Osteoblast (primary cell): ENCODE measurements at regions not wholly inside any gene's neighbourhood (a gene's known extent, or its start where the extent isn't known, plus 50 kb on each side); places are given as distances from the start of the nearest gene placed in this dataset.

Source experiments
- DNase-seq: peaks from one replicate; pipeline ENCODE4 v3.0.0; 2011; ENCODE audit warnings: low spot score, mixed read lengths; ENCODE audit not compliant: insufficient read length; ENCODE audit errors: missing footprints
- H2AFZ ChIP-seq: 2 replicates; pipeline ENCODE4 v1.6.0; 2011; ENCODE audit warnings: mild to moderate bottlenecking, low read length
- H3K27ac ChIP-seq: 2 replicates; pipeline ENCODE4 v1.5.1; 2011; ENCODE audit warnings: mild to moderate bottlenecking, low read depth, low read length, moderate library complexity
- H3K27me3 ChIP-seq: 2 replicates; pipeline ENCODE4 v1.6.0; 2012; ENCODE audit warnings: mild to moderate bottlenecking, control low read depth, inconsistent platforms, low read length, moderate library complexity; ENCODE audit not compliant: insufficient read depth
- H3K36me3 ChIP-seq: 2 replicates; pipeline ENCODE4 v1.5.1; 2011; ENCODE audit warnings: mild to moderate bottlenecking, low read length, control low read depth, moderate library complexity; ENCODE audit not compliant: insufficient read depth
- H3K4me1 ChIP-seq: 2 replicates; pipeline ENCODE4 v1.5.1; 2011; ENCODE audit warnings: mild to moderate bottlenecking, low read length, control low read depth, moderate library complexity; ENCODE audit not compliant: insufficient read depth
- H3K4me2 ChIP-seq: 2 replicates; pipeline ENCODE4 v1.6.0; 2011; ENCODE audit warnings: mild to moderate bottlenecking, low read length; ENCODE audit not compliant: insufficient read depth
- H3K4me3 ChIP-seq: fragments of 200-600 bp; sonication (generic); 3 replicates; pipeline ENCODE4 v1.5.1; 2012; ENCODE audit warnings: mild to moderate bottlenecking, low read length, inconsistent platforms; ENCODE audit not compliant: insufficient read depth
- H3K79me2 ChIP-seq: 2 replicates; pipeline ENCODE4 v1.6.0; 2012; ENCODE audit warnings: mild to moderate bottlenecking, low read length, control low read depth, inconsistent platforms; ENCODE audit not compliant: insufficient read depth
- H3K9me3 ChIP-seq: 2 replicates; pipeline ENCODE4 v1.5.1; 2011; ENCODE audit warnings: low read depth, low read length, control low read depth
- H4K20me1 ChIP-seq: 2 replicates; pipeline ENCODE4 v1.6.0; 2012; ENCODE audit warnings: mild to moderate bottlenecking, low read length, control low read depth; ENCODE audit not compliant: insufficient read depth
- TF ChIP-seq, protein P1 (sequence below): IDR thresholded peaks from 2 replicates; pipeline ENCODE4 v1.5.1; 2011; ENCODE audit warnings: mild to moderate bottlenecking, low read depth, low read length, moderate library complexity; ENCODE audit errors: extremely low read depth

DNA sequence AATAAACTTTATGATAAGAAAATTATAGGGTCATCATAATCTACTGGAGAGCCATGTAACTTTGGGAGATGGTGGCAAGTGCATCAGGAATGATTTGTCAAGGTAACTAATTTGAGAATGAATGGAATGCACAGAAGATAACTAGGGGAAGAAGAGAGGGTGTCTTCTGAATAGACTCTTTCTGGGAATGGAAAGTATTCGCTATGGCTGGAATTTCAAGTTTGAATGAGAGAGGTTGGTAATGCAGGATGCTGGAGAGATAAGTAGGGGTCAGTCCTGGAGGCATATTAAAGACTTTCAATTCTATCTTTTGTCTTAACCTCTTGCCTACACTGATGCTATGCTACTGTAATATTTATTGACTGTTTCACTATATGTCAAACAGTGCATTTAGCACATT is 714.2 kb downstream of the CETN3 start:
- DNase-seq: no peak
- Histone ChIP-seq H3K4me2 (no peak overlapping the region), H3K79me2 (no peaks in the 10 kb centered on the region), H2AFZ (no peak overlapping the region), H3K27ac (no peak overlapping the region), H3K4me1 (no peaks in the 10 kb centered on the region), H3K27me3 (no peaks in the 10 kb centered on the region), H3K4me3 (no peak overlapping the region), H4K20me1 (no peaks in the 10 kb centered on the region), H3K9me3 (no peaks in the 10 kb centered on the region), H3K36me3 (no peaks in the 10 kb centered on the region)
- TF ChIP-seq, protein P1, sequence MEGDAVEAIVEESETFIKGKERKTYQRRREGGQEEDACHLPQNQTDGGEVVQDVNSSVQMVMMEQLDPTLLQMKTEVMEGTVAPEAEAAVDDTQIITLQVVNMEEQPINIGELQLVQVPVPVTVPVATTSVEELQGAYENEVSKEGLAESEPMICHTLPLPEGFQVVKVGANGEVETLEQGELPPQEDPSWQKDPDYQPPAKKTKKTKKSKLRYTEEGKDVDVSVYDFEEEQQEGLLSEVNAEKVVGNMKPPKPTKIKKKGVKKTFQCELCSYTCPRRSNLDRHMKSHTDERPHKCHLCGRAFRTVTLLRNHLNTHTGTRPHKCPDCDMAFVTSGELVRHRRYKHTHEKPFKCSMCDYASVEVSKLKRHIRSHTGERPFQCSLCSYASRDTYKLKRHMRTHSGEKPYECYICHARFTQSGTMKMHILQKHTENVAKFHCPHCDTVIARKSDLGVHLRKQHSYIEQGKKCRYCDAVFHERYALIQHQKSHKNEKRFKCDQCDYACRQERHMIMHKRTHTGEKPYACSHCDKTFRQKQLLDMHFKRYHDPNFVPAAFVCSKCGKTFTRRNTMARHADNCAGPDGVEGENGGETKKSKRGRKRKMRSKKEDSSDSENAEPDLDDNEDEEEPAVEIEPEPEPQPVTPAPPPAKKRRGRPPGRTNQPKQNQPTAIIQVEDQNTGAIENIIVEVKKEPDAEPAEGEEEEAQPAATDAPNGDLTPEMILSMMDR: no peak

DNA sequence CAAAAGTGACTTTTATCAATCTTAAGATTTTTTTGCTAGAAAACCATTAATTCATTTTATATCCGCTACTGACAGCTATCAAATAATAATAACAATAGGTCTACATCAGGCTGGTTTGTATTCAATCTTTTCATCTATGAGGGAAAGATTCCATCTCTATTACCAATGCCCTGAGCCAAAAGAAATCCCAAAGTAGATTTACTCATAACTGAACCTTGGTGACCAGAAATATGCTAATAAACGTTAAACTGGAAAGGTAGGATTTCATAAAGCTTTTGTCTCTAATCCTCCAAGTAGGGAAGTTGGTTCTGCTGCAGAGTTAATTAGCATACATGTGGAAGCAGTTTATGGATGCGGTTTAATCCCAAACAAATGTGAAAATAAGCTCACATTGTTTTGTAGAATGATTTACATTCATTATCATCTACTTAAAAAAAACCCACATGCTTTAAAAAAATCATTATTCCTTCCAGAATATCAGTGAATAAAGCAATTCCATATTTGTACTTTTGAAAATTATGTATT is 715.5 kb downstream of the CETN3 start:
- no peak overlapping the region for H3K4me3 ChIP-seq
- no peak overlapping the region for H2AFZ ChIP-seq
- H3K27me3 ChIP-seq: no peaks in the 10 kb centered on the region
- no peaks in the 10 kb centered on the region for H3K4me1 ChIP-seq
- no peaks in the 10 kb centered on the region for H3K9me3 ChIP-seq
- no peak overlapping the region for H3K27ac ChIP-seq
- H4K20me1 ChIP-seq: no peaks in the 10 kb centered on the region
- no peaks in the 10 kb centered on the region for H3K36me3 ChIP-seq
- H3K79me2 ChIP-seq: no peaks in the 10 kb centered on the region
- no peak for DNase-seq
- TF ChIP-seq, protein P1: no peak
- no peak overlapping the region for H3K4me2 ChIP-seq

DNA sequence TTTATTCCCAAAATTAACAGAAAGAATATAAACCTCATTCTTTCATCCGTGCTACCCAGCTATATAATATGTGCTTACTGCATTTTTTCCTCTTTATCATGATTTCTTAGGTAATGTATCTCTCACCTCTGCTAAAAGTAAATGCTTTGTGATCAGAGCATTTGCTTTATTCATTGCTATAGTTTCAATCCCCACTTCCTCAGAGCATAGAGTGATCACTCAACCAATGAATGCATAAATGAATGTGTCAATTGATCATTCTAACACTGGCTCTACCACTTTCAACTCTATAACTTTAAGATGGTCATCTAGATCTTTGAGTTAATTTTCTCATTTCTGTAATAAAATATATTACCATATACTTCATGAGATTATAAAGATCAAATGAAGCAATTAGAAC is 719.2 kb downstream of the CETN3 start:
- DNase-seq: no peak
- no peak overlapping the region for H3K4me3 ChIP-seq
- TF ChIP-seq, protein P1: no peak
- no peaks in the 10 kb centered on the region for H3K9me3 ChIP-seq
- H3K27me3 ChIP-seq: no peaks in the 10 kb centered on the region
- no peaks in the 10 kb centered on the region for H4K20me1 ChIP-seq
- H3K4me2 ChIP-seq: no peak overlapping the region
- no peak overlapping the region for H3K27ac ChIP-seq
- H3K4me1 ChIP-seq: no peaks in the 10 kb centered on the region
- H3K79me2 ChIP-seq: no peaks in the 10 kb centered on the region
- H3K36me3 ChIP-seq: no peaks in the 10 kb centered on the region
- H2AFZ ChIP-seq: no peak overlapping the region

DNA sequence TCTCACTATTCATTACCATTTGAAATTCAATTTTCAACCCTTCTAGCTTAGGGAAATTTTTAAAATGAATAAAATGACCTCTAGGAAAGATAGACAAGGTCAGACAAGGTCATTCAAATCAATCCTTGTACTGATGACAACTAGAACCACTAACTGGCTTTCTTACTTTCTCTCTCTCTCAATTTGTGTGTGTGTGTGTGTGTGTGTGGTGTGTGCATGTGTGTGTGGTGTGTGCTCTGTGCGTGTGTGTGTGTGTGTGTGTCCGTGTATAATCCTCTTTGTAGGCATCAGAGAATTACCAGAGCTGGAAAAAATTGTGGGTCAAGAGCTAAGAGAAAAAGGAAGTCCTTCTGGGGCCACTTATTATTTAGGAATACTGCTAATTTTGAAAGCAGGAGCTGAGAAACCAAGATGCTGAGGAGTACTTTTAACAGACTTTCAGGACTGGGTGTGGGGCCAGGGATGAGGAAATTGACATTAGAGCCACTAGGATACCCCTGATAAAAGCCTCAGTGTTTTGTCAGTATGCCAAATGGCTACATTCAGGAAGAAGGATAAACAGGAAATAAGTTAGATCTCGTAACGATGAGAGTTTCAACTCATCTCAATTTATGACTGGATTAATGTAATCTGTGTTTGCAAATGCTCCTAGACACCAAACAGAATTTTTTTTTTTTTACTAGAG is 723.3 kb downstream of the CETN3 start:
- no peak overlapping the region for H3K4me2 ChIP-seq
- H4K20me1 ChIP-seq: no peaks in the 10 kb centered on the region

More for the DNA sequence above, 723.3 kb downstream of the CETN3 start:
- no peak overlapping the region for H3K4me3 ChIP-seq
- no peaks in the 10 kb centered on the region for H3K27me3 ChIP-seq
- TF ChIP-seq, protein P1: no peak
- H2AFZ ChIP-seq: peak overlapping the region; percentile 78
- DNase-seq: peak; percentile 69
- no peaks in the 10 kb centered on the region for H3K36me3 ChIP-seq
- H3K4me1 ChIP-seq: no peaks in the 10 kb centered on the region
- H3K79me2 ChIP-seq: no peaks in the 10 kb centered on the region
- no peak overlapping the region for H3K27ac ChIP-seq
- H3K9me3 ChIP-seq: no peaks in the 10 kb centered on the region
